ENCODE measurements at regions not wholly inside any gene's neighbourhood (a gene's known extent, or its start where the extent isn't known, plus 50 kb on each side); places are given as distances from the start of the nearest gene placed in this dataset.

- Histone ChIP-seq H3K9me3 (no peaks in the 10 kb centered on the region), H3K27ac (no peak overlapping the region), H3K36me3 (no peaks in the 10 kb centered on the region), H3K4me1 (no peaks in the 10 kb centered on the region), H3K27me3 (no peaks in the 10 kb centered on the region), H3K4me3 (no peak overlapping the region)
- TF ChIP-seq CTCF (IDR thresholded peaks at IDR 0.05): no peak
- ATAC-seq (no peak), DNase-seq (no peak)
- intact Hi-C loops (cut with DNase I): no loop called here
These were observed 58.3 kb upstream of the TDRD3 start for GRCh38 chr13:60338754-60339153.

- Histone ChIP-seq H3K9me3 (no peaks in the 10 kb centered on the region), H3K27me3 (no peaks in the 10 kb centered on the region), H3K27ac (no peak overlapping the region), H3K36me3 (no peaks in the 10 kb centered on the region), H3K4me3 (no peak overlapping the region), H3K4me1 (no peaks in the 10 kb centered on the region)
- intact Hi-C loops (cut with DNase I): no loop called here
- no peak for TF ChIP-seq CTCF (IDR thresholded peaks at IDR 0.05)
- DNase-seq (no peak), ATAC-seq (no peak)
These were observed 53.0 kb upstream of the TDRD3 start for GRCh38 chr13:60343978-60344377.

GRCh38 chr13:60347174-60347573 lies 49.8 kb upstream of the TDRD3 start:
- no peaks in the 10 kb centered on the region for H3K27me3 ChIP-seq
- H3K27ac ChIP-seq: no peak overlapping the region
- ATAC-seq (no peak), DNase-seq (no peak)
- intact Hi-C loops (cut with DNase I): no loop called here
- H3K4me1 ChIP-seq: no peaks in the 10 kb centered on the region
- H3K36me3 ChIP-seq: no peaks in the 10 kb centered on the region
- no peak for TF ChIP-seq CTCF (IDR thresholded peaks at IDR 0.05)
- no peaks in the 10 kb centered on the region for H3K9me3 ChIP-seq
- no peak overlapping the region for H3K4me3 ChIP-seq

All from left lung (tissue), 4 donors.